ENCODE measurements at regions not wholly inside any gene's neighbourhood (a gene's known extent, or its start where the extent isn't known, plus 50 kb on each side); places are given as distances from the start of the nearest gene placed in this dataset.

DNA sequence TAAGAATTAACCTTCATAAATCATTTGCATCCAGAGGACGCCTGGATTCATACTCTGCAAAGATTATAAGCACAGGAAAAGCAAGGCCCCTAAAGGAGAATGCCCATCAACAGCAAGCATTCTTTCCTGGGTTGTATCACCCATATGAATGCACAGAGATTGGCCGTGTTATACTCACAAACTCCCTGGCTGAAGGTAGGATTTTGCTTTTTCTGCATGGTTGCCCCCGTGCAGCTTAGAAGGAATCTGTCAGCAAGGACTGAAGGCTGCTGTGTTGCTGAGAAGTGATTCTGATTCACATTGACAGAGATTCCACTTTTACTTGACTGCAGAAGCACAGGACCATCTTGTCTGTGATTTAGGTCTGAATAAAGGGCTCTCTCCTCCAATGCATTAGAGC lies 283.0 kb downstream of the LRRIQ3 start:
- TF ChIP-seq, protein P1, sequence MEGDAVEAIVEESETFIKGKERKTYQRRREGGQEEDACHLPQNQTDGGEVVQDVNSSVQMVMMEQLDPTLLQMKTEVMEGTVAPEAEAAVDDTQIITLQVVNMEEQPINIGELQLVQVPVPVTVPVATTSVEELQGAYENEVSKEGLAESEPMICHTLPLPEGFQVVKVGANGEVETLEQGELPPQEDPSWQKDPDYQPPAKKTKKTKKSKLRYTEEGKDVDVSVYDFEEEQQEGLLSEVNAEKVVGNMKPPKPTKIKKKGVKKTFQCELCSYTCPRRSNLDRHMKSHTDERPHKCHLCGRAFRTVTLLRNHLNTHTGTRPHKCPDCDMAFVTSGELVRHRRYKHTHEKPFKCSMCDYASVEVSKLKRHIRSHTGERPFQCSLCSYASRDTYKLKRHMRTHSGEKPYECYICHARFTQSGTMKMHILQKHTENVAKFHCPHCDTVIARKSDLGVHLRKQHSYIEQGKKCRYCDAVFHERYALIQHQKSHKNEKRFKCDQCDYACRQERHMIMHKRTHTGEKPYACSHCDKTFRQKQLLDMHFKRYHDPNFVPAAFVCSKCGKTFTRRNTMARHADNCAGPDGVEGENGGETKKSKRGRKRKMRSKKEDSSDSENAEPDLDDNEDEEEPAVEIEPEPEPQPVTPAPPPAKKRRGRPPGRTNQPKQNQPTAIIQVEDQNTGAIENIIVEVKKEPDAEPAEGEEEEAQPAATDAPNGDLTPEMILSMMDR (conservative IDR thresholded peaks at IDR 0.05): no peak
- Mint-ChIP-seq H3K36me3 (ENCODE audit: low read depth) (no peaks in the 10 kb centered on the region), H3K4me1 (no peaks in the 10 kb centered on the region), H3K27ac (no peak overlapping the region), H3K27me3 (ENCODE audit: insufficient read depth) (no peaks in the 10 kb centered on the region), H3K9me3 (peaks cover 12% of the 10 kb centered on the region), H3K4me3 (no peak overlapping the region)
- WGBS, 2 experiments (ENCODE audit: insufficient coverage in 1 of 2, insufficient read length in 1 of 2): 67 to 86% methylated on average over 1 to 3 of the region's 3 CpGs
- H3K4me3 ChIP-seq (ENCODE audit: low read length): no peak overlapping the region
- peaks cover 7% of the 10 kb centered on the region for H3K9me3 ChIP-seq (ENCODE audit: control insufficient read depth, low read length)
- no peak for DNase-seq
- no peak overlapping the region for H3K9ac ChIP-seq (ENCODE audit: extremely low read depth, low read length, poor library complexity, severe bottlenecking)
- no peaks in the 10 kb centered on the region for H3K36me3 ChIP-seq (ENCODE audit: control insufficient read depth, insufficient read depth, low read length)
- no peaks in the 10 kb centered on the region for H3K27me3 ChIP-seq (ENCODE audit: control insufficient read depth, insufficient read depth, low read length, poor library complexity, severe bottlenecking)
- H3K27ac ChIP-seq (ENCODE audit: low read depth, low read length): no peak overlapping the region
- no peaks in the 10 kb centered on the region for H3K4me1 ChIP-seq (ENCODE audit: control insufficient read depth, insufficient read depth, low read length)

DNA sequence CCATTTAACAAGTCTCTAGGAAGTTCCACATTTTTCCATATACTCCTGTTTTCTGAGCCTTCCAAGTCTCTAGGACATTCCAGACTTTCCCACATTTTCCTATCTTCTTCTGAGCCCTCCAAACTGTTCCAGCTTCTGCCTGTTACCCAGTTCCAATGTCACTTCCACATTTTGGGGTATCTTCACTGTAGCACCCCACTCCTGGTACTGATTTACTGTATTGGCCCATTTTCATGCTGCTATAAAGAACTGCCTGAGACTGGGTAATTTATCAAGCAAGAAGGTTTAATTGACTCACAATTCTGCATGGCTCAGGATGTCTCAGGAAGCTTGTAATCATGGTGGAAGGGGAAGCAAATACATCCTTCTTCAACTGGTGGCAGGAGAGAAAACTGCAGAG lies 285.0 kb downstream of the LRRIQ3 start:
- Mint-ChIP-seq H3K4me1 (no peaks in the 10 kb centered on the region), H3K9me3 (peaks cover 12% of the 10 kb centered on the region), H3K4me3 (no peak overlapping the region), H3K36me3 (ENCODE audit: low read depth) (no peaks in the 10 kb centered on the region), H3K27ac (no peak overlapping the region), H3K27me3 (ENCODE audit: insufficient read depth) (no peaks in the 10 kb centered on the region)
- peaks cover 7% of the 10 kb centered on the region for H3K9me3 ChIP-seq (ENCODE audit: control insufficient read depth, low read length)
- no peak overlapping the region for H3K27ac ChIP-seq (ENCODE audit: low read depth, low read length)
- H3K36me3 ChIP-seq (ENCODE audit: control insufficient read depth, insufficient read depth, low read length): no peaks in the 10 kb centered on the region
- no peak for DNase-seq
- TF ChIP-seq, protein P1 (conservative IDR thresholded peaks at IDR 0.05): no peak
- H3K9ac ChIP-seq (ENCODE audit: extremely low read depth, low read length, poor library complexity, severe bottlenecking): no peak overlapping the region
- H3K4me3 ChIP-seq (ENCODE audit: low read length): no peak overlapping the region
- no peaks in the 10 kb centered on the region for H3K4me1 ChIP-seq (ENCODE audit: control insufficient read depth, insufficient read depth, low read length)
- H3K27me3 ChIP-seq (ENCODE audit: control insufficient read depth, insufficient read depth, low read length, poor library complexity, severe bottlenecking): no peaks in the 10 kb centered on the region

DNA sequence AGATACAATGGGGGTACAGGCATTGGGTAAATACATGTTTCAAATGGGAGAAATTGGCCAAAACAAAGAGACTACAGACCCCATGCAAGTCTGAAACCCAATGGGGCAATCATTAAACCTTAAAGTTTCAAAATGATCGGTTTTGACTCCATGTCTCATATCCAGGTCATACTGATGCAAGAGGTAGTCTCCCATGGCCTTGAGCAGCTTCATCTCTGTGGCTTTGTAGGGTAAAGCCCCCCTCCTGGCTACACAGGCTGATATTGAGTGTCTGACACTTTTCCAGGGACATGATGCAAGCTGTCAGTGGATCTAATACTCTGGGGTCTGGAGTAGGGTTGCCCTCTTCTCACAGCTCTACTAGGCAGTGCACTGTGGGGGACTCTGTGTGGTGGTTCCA lies 286.1 kb downstream of the LRRIQ3 start:
- Histone ChIP-seq H3K9ac (ENCODE audit: extremely low read depth, low read length, poor library complexity, severe bottlenecking) (no peak overlapping the region), H3K9me3 (ENCODE audit: control insufficient read depth, low read length) (peaks cover 7% of the 10 kb centered on the region), H3K4me3 (ENCODE audit: low read length) (no peak overlapping the region), H3K27me3 (ENCODE audit: control insufficient read depth, insufficient read depth, low read length, poor library complexity, severe bottlenecking) (no peaks in the 10 kb centered on the region), H3K4me1 (ENCODE audit: control insufficient read depth, insufficient read depth, low read length) (no peaks in the 10 kb centered on the region), H3K36me3 (ENCODE audit: control insufficient read depth, insufficient read depth, low read length) (no peaks in the 10 kb centered on the region), H3K27ac (ENCODE audit: low read depth, low read length) (no peak overlapping the region)
- H3K4me1 Mint-ChIP-seq: no peaks in the 10 kb centered on the region
- H3K9me3 Mint-ChIP-seq: peaks cover 12% of the 10 kb centered on the region
- no peak overlapping the region for H3K27ac Mint-ChIP-seq
- 80 to 100% methylated on average over 1 of the region's 1 CpG for WGBS, 2 experiments (ENCODE audit: insufficient coverage in 1 of 2, insufficient read length in 1 of 2)
- no peaks in the 10 kb centered on the region for H3K27me3 Mint-ChIP-seq (ENCODE audit: insufficient read depth)
- H3K36me3 Mint-ChIP-seq (ENCODE audit: low read depth): no peaks in the 10 kb centered on the region
- no peak for DNase-seq
- TF ChIP-seq, protein P1 (conservative IDR thresholded peaks at IDR 0.05): no peak
- H3K4me3 Mint-ChIP-seq: no peak overlapping the region

Measured in endodermal cell (in vitro differentiated cells).